DND-41 (cell line): ENCODE measurements at regions not wholly inside any gene's neighbourhood (a gene's known extent, or its start where the extent isn't known, plus 50 kb on each side); places are given as distances from the start of the nearest gene placed in this dataset.

ENCODE experiments used
- ATAC-seq: fragments of 200-7000 bp; cut with Tn5 transposase; 3 replicates; pipeline ENCODE4 v1.9.1; 2021; ENCODE audit warnings: low read depth; ENCODE audit not compliant: insufficient read depth
- DNase-seq: peaks from one replicate; pipeline ENCODE4 v3.0.0-alpha.2; 2020
- H2AFZ ChIP-seq: 2 replicates; pipeline ENCODE4 v1.6.0; 2012; ENCODE audit warnings: low read depth, low read length
- H3K27ac ChIP-seq: 2 replicates; pipeline ENCODE4 v1.5.1; 2012; ENCODE audit warnings: low read length, inconsistent platforms
- H3K27me3 ChIP-seq: fragments of 200-600 bp; sonication (generic); 2 replicates; pipeline ENCODE4 v1.6.0; 2012; ENCODE audit warnings: low read length, mild to moderate bottlenecking, inconsistent platforms; ENCODE audit not compliant: insufficient read depth, poor library complexity
- H3K36me3 ChIP-seq: 2 replicates; pipeline ENCODE4 v1.5.1; 2012; ENCODE audit warnings: low read length, inconsistent platforms; ENCODE audit not compliant: insufficient read depth
- H3K4me1 ChIP-seq: 2 replicates; pipeline ENCODE4 v1.5.1; 2012; ENCODE audit warnings: mild to moderate bottlenecking, low read length; ENCODE audit not compliant: insufficient read depth
- H3K4me2 ChIP-seq: 2 replicates; pipeline ENCODE4 v1.6.0; 2012; ENCODE audit warnings: mild to moderate bottlenecking, moderate library complexity, low read length, inconsistent platforms; ENCODE audit not compliant: insufficient read depth
- H3K4me3 ChIP-seq, 2 experiments: fragments of 200-600 bp in 1 of 2; shearing (Covaris generic) in 1 of 2; 2 replicates each; pipeline ENCODE4 v1.5.1; 2012 to 2016; ENCODE audit warnings: inconsistent platforms in 2 of 2, low read length in 2 of 2, mild to moderate bottlenecking in 2 of 2, low read depth in 1 of 2, moderate library complexity in 1 of 2
- H3K79me2 ChIP-seq: 2 replicates; pipeline ENCODE4 v1.6.0; 2012; ENCODE audit warnings: low read length, inconsistent platforms; ENCODE audit not compliant: insufficient read depth
- H3K9ac ChIP-seq: 2 replicates; pipeline ENCODE4 v1.6.0; 2012; ENCODE audit warnings: low read depth, mild to moderate bottlenecking, inconsistent platforms, low read length, moderate library complexity
- H3K9me3 ChIP-seq: 2 replicates; pipeline ENCODE4 v1.5.1; 2012; ENCODE audit warnings: low read length, moderate library complexity, mild to moderate bottlenecking, inconsistent platforms; ENCODE audit not compliant: insufficient read depth, severe bottlenecking
- H4K20me1 ChIP-seq: 2 replicates; pipeline ENCODE4 v1.6.0; 2012; ENCODE audit warnings: low read length; ENCODE audit not compliant: insufficient read depth
- EZH2 ChIP-seq: IDR thresholded peaks from 3 replicates; pipeline ENCODE4 v1.6.1; 2012; ENCODE audit warnings: borderline replicate concordance, low read depth, mild to moderate bottlenecking, moderate library complexity, low read length, inconsistent platforms; ENCODE audit not compliant: severe bottlenecking
- TF ChIP-seq, protein P1 (sequence below): IDR thresholded peaks from 2 replicates; pipeline ENCODE4 v1.5.1; 2012; ENCODE audit warnings: borderline replicate concordance, low read length, moderate library complexity, mild to moderate bottlenecking; ENCODE audit not compliant: poor library complexity, severe bottlenecking; ENCODE audit errors: extremely low read depth

- H3K4me1 ChIP-seq: no peaks in the 10 kb centered on the region
- no peaks in the 10 kb centered on the region for H4K20me1 ChIP-seq
- no peak overlapping the region for H2AFZ ChIP-seq
- H3K4me2 ChIP-seq: no peak overlapping the region
- H3K9ac ChIP-seq: no peak overlapping the region
- no peaks in the 10 kb centered on the region for H3K36me3 ChIP-seq
- no peak overlapping the region for H3K27ac ChIP-seq
- no peak overlapping the region for H3K4me3 ChIP-seq
- no peaks in the 10 kb centered on the region for H3K79me2 ChIP-seq
- ATAC-seq (no peak), DNase-seq (no peak)
- no peaks in the 10 kb centered on the region for H3K27me3 ChIP-seq
- H3K9me3 ChIP-seq: no peaks in the 10 kb centered on the region
- TF ChIP-seq, protein P1, sequence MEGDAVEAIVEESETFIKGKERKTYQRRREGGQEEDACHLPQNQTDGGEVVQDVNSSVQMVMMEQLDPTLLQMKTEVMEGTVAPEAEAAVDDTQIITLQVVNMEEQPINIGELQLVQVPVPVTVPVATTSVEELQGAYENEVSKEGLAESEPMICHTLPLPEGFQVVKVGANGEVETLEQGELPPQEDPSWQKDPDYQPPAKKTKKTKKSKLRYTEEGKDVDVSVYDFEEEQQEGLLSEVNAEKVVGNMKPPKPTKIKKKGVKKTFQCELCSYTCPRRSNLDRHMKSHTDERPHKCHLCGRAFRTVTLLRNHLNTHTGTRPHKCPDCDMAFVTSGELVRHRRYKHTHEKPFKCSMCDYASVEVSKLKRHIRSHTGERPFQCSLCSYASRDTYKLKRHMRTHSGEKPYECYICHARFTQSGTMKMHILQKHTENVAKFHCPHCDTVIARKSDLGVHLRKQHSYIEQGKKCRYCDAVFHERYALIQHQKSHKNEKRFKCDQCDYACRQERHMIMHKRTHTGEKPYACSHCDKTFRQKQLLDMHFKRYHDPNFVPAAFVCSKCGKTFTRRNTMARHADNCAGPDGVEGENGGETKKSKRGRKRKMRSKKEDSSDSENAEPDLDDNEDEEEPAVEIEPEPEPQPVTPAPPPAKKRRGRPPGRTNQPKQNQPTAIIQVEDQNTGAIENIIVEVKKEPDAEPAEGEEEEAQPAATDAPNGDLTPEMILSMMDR: no peak
- no peak for TF ChIP-seq EZH2
Observed at GRCh38 chrX:118199997-118200396, 83.4 kb upstream of the KLHL13 start.

DNA sequence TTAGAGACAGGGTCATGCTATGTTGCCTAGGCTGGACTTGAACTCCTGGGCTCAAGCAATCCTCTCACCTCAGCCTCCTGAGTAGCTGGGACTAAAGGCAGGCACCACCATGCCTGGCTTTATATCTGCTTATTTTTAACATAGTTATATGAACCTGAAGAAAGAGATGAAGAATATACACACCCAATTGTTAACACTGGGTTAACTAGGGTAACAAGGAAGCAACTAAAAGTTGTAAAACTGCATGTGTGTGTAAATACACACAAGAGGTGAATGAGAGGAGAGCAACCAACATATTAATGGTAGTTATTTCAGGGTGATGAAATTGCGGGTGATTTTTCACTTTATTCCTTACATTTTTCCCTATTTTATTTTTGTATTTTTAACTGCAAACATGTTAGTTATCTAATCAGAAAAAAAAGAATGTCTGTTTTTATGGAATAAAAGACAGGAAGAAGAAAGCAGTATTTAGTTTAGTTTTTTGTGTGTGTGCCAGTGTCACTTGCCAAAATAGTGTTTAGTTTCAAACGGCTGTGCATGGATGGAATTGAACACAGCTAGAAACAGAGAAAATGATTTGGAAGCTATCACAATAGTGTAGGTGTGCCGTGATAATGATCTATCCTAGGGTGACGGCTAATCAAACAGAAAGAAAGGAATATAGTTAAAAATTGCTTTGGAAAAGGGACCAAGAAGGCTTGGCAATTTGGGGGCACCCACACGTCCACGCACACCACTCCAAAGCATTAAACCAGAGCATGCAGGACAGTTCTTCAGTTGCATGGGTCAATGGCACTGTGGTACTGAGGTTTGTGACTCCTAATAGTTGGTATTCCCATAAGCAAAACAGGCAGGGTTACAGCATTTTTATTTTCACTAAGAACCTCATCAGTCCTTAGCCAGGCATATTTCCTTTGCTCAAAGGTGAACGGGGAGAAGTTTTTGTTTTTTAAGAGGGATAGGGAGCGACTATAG, 89.1 kb upstream of the KLHL13 start:
- no peaks in the 10 kb centered on the region for H4K20me1 ChIP-seq
- TF ChIP-seq, protein P1: no peak
- TF ChIP-seq EZH2: no peak
- no peak overlapping the region for H3K9ac ChIP-seq
- no peak overlapping the region for H3K4me2 ChIP-seq
- no peaks in the 10 kb centered on the region for H3K79me2 ChIP-seq
- H2AFZ ChIP-seq: no peak overlapping the region
- ATAC-seq: no peak
- no peaks in the 10 kb centered on the region for H3K4me1 ChIP-seq
- DNase-seq: no peak
- H3K36me3 ChIP-seq: no peaks in the 10 kb centered on the region
- H3K27ac ChIP-seq: no peak overlapping the region
- no peaks in the 10 kb centered on the region for H3K9me3 ChIP-seq
- H3K27me3 ChIP-seq: no peaks in the 10 kb centered on the region
- no peak overlapping the region for H3K4me3 ChIP-seq

- Histone ChIP-seq H3K27ac (no peak overlapping the region), H4K20me1 (no peaks in the 10 kb centered on the region), H3K9ac (no peak overlapping the region), H2AFZ (no peak overlapping the region), H3K36me3 (no peaks in the 10 kb centered on the region), H3K79me2 (no peaks in the 10 kb centered on the region), H3K4me1 (no peaks in the 10 kb centered on the region), H3K4me2 (no peak overlapping the region), H3K9me3 (no peaks in the 10 kb centered on the region), H3K27me3 (no peaks in the 10 kb centered on the region), H3K4me3 (no peak overlapping the region)
- no peak for ATAC-seq
- TF ChIP-seq, protein P1: no peak
- TF ChIP-seq EZH2: no peak
- DNase-seq: no peak
Observed at GRCh38 chrX:118207831-118208453, 91.3 kb upstream of the KLHL13 start.
